HG03135 (cell line): ENCODE measurements at regions not wholly inside any gene's neighbourhood (a gene's known extent, or its start where the extent isn't known, plus 50 kb on each side); places are given as distances from the start of the nearest gene placed in this dataset.

ENCODE experiments used
- ATAC-seq: cut with Tn5 transposase; IDR thresholded peaks from one replicate; pipeline ENCODE4 v1.9.1; 2021; ENCODE audit warnings: mild to moderate bottlenecking, moderate library complexity; ENCODE audit not compliant: unreplicated experiment

DNA sequence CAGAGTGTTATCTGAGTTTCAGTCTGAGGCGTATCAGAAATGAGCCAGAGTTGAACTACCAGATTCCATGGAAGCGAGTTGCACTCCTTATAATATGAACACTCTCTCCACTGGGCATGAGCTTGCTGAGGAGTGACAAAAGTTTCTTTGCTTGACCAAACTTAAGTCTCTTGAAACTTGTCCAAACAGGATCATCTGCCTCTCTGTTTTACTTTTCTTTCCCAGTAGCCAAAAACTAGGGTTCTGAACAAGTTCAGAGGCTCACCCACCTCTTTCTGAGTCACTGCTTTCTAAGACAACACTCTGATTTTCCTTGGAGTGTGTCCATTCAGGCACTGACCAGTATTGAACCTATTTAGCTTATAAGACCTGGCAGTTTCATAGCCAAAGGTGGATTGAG is 233.2 kb upstream of the TCF4 start:
- no peak for ATAC-seq

DNA sequence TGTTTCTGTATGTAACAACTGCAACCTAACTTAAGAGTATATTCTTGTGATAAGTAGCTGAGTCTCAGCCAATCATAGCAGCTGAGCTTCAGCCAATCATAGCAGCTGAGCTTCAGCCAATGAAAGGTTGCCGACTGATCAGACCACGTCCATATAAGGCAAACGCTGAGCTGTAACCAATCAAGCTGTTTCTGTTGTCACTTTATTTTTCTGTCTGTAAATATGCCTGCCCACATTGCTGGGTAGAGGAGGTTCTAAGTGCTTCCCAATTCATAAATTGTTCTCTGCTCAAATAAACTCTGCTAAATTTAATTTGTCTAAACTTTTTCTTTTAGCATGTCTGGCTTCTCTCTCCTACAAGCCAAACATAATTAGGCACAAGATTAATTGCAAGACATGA is 231.5 kb upstream of the TCF4 start:
- ATAC-seq: no peak

DNA sequence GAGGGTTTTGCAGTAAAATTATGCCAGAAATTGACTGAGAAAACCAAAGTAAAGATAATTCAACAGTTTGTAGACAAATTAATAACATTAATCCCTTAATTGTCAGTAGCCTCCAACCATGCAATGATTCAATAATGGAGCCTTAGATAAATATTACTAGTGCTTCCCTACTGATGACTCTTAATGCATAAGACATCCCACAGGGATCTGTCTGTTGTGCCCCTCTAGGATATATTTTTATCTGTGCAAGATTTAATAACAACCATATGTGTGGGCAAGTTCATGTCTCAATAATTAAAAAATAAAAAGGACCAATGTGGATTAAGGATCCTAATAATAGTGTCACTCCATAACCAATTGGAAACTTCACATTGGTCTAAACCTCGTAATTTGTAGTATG is 230.3 kb upstream of the TCF4 start:
- ATAC-seq: no peak

DNA sequence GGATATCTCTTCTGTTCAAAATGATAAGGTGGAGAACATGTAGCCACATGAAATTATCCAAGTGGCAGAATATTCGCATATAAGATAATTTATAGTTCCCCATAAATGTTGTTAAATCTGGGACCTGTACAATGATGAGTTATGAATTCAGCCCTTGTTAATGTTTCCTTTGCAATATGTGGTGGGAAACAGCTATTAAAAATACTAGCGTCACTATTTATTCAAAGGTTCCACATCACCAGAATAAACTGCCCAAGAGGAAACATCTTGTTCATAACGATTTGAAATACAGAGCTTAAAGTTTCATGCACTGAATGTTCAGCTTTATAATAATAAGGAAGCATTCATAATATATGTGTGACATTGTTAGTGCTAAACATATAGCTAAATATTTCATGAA is 223.9 kb upstream of the TCF4 start:
- ATAC-seq: no peak

DNA sequence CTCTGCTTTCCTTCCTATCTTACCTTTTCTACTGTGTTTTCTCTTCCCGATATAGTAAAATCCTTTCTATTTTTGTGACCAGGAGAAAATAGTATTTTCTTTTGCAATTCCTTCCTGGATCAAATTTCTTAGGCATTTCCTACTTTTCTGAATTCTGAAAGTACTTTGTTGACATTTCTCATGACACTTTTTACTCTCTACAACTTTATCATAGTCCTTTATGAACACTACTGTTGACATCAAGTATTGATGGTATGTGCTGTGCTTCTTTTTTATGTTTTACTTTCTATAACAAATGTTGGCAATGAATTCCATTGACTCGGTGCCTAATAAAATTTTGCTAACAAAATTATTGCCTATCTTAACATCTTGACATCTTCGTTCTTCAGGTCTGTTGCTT is 217.7 kb upstream of the TCF4 start:
- no peak for ATAC-seq

DNA sequence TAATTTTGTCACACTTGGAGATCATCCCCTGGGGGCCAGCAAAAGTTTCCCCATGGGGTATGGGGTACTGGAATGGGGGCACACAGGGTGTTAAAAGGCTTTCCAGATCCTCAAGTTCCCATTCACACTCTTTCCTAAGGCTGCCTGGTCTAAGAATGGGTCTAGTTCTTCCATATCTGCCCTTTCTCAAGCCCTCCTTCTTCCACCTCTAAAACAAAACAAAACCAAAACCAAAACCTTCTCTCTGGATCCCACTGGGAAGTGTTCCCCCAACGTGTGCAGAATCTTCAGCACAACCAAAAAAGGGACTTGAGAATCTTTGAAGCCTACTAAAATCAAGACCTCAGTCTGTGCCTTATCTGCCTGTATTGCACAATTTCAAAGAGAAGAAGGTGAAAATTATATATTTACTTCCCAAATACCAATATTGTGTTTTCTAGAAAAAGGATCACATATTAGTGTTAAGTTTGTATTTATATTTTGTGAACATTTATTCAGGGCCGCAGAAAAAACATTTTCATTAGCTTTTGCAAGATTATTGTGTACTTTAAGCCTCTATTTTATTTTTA is 207.2 kb upstream of the TCF4 start:
- no peak for ATAC-seq

DNA sequence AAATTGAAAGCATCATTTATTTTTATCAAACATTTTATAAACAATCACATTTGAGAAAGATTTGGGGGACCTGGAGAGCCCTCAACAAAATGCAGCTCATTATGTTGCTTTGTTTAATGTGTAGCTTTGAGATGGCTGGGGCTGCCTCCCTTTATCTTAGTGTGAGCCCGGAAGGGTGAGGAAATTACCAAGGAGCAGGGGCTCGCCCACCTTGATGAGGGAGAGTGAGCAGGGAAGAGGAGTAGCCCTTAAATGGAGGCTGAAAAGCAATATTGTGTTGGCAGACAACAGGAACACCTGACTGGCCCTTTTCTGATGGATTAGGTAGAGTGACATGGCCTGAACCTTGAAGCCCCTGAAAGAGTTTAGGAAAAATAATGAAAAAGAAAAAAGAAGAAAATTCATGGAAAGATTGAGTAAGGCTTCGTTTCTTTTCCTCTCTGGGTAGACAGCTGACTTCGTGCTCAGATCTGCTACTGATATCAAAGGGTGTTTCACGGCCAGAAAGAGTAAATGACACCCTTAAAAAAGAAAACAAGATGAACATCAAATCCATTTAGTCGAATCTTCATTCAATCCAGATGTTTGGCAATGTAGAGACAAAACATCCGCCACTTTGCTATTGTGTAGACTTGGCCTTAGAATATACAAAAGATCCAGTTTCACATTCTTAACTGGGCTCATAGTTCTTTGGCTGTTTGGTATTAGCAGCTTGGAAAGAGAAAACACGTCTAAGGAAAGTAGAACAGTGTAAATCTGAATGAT is 206.5 kb upstream of the TCF4 start:
- ATAC-seq: no peak

DNA sequence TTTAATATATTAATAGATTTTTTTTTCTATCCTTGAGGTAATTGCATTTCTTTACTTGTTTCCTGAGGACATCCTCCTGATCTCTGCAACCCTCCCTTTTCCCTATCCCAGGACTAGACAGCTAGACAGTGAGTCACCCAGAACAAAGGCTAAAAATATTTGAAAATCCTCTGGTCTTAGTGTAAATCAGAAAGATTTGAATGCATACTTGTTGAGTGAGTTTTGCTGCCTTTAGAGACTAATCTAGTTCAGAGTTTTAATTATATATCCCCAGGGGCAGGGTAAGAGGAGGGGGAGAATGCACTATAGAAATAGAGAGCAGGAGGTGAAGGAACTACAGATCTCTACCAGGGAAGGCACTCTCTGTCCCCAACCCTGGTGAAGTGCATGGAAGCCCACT is 202.3 kb upstream of the TCF4 start:
- no peak for ATAC-seq

DNA sequence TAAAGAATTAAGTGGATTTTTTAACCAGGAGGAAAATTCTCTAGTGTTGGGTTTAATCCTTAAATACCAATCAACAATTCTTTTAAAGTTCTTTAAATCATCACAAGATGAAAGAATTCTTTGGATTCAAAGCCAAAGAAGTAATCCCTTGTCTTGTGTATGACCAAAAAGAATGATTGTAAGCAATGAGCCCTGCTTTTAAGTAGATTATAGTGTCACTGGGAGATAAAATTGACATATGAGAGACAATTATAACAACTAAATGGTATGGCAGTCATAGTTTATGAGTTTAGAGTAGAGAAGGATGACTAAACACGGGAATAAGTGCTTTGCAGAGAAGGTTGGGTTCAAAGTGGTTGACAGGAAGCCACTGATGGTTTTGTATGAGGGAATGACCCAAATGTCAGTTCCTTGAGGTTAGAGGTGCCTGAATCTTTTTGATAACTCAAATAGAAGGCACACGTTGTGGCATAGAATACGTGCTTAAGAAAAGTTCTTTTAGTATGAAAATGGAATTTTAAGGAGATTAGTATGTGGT is 199.6 kb upstream of the TCF4 start:
- no peak for ATAC-seq

DNA sequence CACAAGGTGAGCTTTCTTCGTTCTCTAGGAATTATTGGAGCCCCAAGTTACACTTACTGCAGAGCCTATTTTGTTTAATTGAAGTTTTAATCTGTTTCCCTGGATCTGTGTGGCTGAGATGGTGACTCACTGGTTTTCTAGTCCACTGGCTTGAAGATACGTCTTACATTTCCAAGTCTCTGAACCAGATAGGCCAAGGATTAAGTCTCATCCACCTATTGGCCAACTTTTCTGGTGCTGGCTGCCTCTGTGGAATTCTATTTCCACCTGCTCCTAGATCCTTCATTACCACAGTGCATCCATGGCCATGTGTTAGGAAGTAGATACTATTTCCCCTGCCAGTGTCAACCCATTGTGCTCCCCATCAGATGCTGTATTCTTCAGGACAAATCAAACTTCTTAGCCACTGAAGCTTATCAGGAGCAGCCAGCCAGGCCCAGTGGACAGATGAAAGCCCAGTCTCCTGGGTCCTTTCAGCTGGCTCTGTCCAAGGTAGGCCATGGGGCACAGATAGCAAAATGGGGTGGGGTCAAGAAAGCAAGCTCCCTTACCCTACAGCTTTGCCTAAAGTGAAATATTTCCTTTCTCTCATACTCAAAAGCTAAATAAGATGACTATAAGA is 198.8 kb upstream of the TCF4 start:
- ATAC-seq: no peak

DNA sequence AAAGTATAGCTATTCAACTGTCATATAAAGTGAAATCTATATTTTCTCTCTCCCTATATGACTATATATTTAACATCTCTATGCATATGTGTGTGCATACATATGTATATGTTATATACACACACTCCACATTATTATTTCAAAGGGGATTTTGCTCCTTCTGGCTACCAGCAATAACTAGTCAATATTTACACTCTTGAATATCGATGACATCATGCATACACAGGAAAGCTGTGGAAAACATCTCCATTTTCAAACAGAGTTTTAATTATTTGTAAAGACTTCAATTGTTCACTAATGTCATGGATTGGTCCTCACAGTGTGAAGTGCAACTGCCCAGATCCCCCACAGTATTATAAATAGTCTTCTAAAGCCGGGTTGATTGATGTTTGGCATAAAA is 195.9 kb upstream of the TCF4 start:
- no peak for ATAC-seq

DNA sequence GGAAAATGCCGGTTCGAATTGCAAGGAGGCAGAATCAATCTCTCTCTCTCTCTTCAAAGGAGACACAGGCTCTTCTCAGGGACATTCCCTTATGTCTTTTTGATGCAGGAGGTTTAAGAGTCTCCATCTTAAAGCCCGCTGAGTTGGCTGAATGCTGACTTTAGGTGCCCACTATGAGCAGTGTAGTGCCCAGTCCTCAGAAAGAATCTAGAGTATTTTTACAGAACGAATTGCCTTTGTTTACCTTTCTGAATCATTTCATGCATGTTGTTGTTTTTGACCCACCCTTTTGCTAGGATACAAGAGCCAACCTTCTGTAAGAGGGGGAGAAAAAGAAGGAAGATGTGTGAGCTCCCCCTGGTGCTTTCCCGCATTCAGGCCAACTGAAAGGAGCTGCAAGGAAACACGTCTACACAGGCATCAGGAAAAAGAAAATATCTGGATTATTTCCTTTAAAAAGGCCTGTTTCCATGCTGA is 193.5 kb upstream of the TCF4 start:
- no peak for ATAC-seq

DNA sequence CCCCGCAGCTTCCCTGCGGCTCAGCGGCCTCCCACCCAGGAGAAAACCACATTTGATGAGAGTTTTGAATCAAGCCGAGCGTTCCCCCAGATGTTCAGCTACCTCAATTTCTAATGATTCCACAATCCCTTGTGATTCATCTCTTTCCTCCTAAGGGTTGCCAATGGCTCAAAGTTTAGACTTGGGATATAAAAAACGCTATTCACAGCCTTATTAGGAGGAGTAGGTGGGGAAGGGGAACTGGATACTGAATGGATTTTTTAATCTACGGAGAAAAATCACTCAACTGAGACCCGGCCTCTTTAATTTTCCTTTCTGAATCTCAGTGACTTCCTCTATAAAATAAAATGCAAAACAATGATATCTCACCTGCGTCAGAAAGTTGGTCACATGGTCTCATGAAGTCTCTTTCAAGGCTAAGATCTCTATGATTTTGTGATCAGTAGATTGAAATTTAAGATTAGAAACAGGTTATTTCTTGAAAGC is 192.6 kb upstream of the TCF4 start:
- ATAC-seq: no peak

DNA sequence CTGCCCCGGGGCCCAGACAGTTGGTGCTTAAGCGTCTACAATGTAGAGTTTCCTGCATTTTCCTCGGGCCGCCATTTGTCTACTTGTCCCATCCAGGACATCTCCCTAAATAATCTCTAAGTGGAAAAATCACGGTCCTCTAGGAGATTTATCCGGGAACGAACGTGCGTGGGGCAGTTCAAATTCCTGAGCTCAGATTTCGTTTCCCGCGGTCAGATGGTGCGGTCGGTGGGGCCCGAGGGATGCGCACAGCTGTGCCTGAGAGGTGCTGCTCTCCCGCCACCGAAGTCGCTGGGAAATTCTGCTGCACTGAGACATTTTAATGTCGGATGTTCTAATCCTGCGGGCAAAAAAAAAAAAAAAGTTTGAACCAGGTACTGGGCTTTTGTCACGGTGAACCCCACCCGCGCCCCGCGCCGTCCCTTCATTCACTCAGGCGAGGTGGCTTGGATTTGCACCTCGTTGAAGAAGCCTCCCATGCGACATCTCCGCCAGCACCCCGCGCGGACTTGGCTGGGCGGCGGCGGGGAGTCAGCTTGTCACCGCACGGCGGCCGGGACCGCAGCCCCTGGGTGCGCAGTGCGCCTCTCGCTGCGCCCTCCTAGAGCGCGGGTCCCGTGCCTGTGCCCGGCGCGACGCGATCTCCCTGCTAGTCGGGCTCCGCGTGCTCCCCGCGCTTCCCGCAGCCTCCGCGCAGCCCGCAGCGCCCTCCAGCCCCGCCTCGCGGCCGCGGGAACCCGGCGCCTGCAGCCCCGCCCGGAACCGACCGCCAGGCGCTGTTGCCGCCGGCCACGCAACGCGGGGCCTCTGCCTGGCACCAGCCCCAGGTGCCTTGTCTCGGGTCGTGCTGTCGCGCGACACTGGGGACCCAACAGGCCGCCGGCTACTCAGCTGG is 191.9 kb upstream of the TCF4 start:
- ATAC-seq: no peak

DNA sequence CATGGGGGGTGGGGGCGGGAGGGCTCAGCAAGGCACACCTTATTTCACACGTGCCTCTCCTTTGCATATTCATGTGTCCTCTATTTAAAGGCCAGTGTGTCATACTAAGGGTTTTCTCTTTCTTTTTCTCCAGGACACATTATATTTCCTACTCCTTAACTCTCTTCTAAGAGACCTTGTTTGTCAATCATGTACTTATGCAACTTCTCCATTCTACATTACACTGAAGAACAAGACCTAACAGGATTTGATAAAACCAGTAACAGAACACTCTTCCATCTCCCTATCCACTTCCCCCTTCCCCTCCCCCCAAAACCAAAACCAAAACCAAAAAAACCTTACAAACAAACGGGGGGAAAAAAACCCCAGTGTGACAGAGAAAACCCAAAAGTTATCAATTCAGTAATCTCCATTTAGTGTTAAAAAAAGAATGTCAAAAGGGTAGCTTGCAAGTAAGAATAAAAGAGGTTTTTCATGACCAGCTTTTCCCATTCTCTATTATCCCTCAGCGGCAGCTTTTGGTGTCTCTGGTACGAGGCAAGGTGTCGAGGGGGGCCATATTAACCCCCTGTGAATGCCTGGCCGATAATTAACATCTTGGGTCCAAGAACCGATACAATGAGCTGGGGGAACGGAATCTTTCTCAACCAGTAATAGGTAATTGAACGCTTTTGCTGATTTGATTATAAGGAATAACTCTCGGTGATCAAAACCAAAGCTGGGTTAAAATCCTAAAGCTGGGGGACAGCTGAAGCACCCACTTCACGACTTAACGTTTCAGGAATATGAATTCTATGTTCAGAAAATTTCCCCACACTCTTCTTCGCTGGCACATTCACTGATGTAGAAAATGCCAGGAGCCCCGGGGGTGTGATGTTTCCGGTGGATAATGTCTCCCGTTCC is 191.0 kb upstream of the TCF4 start:
- ATAC-seq: no peak

DNA sequence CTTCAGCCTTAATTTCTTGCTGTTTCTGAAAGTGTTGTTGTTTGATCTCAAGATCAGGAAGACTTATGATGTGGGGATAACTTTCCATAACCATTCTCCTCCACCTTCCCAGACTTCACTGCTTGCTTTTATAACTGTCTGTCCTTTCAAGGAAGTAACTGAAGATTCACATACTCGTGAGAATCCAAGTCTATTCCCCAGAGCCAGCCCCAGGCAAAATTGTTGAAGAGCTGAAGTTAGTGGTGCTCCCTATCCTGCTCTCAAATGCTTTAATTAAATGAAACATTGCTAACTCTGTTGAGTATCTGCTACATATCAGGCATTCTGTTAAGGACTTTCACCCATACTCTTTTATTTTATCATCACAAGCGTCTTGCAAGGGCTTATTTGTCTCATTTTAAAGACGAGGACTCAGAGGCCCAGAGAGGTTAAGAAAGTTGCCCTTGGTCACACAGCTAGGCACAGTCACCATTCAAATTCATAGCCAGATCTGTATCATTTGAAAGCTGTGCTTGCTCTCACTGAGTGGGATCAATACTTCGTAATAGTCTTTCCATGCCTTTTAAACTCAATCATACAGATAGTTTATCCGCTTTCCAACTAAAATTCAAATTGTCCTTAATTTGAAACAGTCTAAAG is 189.8 kb upstream of the TCF4 start:
- ATAC-seq: no peak

DNA sequence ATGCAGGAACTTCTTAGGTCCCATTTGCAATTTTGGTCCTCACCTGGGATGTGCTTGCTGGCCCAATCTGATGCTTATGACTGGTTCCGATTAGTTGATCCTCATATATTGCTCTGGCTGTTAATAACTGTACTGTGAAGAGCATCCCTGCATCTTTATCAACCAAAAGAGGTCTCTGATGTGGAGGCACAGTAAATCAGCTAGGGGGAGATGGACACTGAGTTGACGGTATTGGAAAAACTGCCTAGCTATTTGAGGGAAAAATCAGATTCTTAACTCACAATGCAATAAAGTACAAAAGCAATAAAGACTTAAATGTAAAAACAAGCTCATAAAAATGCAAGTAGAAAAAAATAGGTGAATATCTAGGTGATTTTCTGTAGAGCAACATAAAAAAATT is 188.0 kb upstream of the TCF4 start:
- ATAC-seq: no peak

DNA sequence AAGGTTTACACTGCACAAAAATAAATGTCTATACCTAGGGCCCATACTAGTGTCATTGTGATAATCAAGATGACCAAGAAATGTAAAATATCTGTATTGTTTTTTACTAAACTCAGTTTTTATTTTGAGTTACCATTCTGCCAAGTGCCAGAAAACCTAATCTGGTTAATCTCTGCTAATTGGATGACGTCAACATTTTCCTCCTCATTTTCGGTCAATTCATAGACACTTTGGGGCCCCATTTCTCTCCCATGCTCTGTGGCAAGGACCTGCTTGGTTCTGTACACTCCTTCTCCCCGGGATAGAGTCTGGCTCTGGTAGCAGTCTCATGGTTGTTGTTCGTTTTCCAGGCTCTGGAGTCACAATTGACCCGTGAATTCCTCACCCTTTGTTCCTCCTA is 186.5 kb upstream of the TCF4 start:
- ATAC-seq: no peak

DNA sequence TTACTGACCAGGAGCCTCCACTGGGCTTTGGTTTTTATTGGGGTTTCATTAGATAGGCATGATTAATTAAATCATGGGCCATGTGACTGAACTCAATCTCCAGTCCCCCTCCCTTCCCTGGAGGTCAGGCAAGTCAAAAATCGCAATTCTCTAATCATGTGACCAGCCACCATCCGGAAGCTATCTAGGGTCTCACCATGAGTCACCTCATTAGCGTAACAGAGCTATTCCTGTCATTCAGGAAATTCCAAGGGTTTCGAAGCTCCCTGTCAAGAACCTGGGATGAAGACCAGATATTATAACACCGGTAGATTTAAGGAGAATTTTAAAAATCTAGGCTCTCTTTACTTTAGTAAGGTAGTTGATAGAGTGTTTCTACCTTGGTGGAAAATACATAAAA is 180.3 kb upstream of the TCF4 start:
- ATAC-seq: no peak

DNA sequence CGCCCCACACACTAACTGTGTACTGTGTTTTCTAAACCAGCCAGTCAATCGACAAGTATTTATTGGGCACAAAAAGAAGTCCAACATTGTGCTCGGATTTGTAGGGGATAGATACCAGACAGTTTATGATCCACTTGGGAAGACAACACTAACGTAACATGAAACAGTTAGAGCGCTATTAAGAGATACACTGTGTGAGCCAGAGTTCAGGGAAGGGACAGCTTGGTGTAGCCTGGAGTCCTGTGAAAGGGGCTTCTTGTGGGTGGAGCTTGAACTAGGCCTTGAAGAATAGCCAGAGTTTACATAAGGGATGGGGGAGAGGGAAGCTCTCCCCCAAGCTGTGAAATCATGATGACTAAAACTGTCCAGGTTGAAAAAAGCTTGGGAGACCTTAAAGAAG is 176.4 kb upstream of the TCF4 start:
- no peak for ATAC-seq
